Activated naive CD4-positive, alpha-beta T cell treated with anti-CD3 and anti-CD28 coated beads for 36 hours (primary cell): ENCODE measurements at regions not wholly inside any gene's neighbourhood (a gene's known extent, or its start where the extent isn't known, plus 50 kb on each side); places are given as distances from the start of the nearest gene placed in this dataset.
"Not testable (repeated sequence)": the region's sequence is repeated elsewhere in the genome, so short reads cannot be mapped to it uniquely, and the experiment has no call there.

Experiments
- CTCF ChIA-PET: fragments of 350-600 bp; sonication (Branson Sonifier 250); formaldehyde crosslinking; loops from one replicate; lab custom pipeline; 2021; ENCODE audit warnings: antibody characterized with exemption; lab: Charles Lee
- DNase-seq: peaks from one replicate; pipeline ENCODE4 v3.0.0-alpha.2; 2020
- H3K27ac Mint-ChIP-seq: one replicate; pipeline ENCODE4 v1.8.0; 2021; ENCODE audit warnings: mild to moderate bottlenecking, mixed read lengths
- H3K27me3 Mint-ChIP-seq: one replicate; pipeline ENCODE4 v1.8.0; 2021; ENCODE audit warnings: low read depth, mixed read lengths
- H3K36me3 Mint-ChIP-seq: one replicate; pipeline ENCODE4 v1.8.0; 2021; ENCODE audit warnings: low read depth, mixed read lengths
- H3K4me1 Mint-ChIP-seq: one replicate; pipeline ENCODE4 v1.8.0; 2021; ENCODE audit warnings: low read depth, mixed read lengths
- H3K4me3 Mint-ChIP-seq: one replicate; pipeline ENCODE4 v1.8.0; 2021; ENCODE audit warnings: mild to moderate bottlenecking, moderate library complexity, mixed read lengths
- H3K9me3 Mint-ChIP-seq: one replicate; pipeline ENCODE4 v1.8.0; 2021; ENCODE audit warnings: mixed read lengths
- intact Hi-C: fragments of 100-400 bp; cut with micrococcal nuclease; formaldehyde crosslinking; loops from one replicate; pipeline ENCODE4 v1.15.1; 2023

DNA sequence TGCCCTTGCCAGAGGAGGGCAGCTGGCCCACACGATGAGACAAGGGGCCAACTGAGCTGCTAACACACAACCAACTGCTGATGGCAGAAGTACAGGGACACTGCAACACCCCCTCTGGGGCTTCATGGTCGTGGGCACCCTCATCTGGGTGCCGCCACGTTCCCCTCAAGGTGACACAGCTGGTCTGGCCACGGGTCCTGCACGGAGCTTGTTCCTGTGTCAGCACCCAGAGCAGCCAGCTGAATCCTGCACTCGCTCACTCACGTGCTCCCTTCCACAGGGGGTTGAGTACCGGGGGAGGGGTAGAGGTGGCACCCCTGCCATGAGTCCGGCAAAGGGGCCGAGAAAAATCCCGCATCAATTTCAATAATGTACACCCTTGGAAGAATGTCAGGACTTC is 1319.1 kb downstream of the REEP3 start:
- Mint-ChIP-seq H3K27me3 (no peaks in the 10 kb centered on the region), H3K4me1 (no peaks in the 10 kb centered on the region), H3K36me3 (no peaks in the 10 kb centered on the region), H3K4me3 (no peak overlapping the region), H3K9me3 (peaks cover 6% of the 10 kb centered on the region), H3K27ac (no peak overlapping the region)
- CTCF ChIA-PET, result no interaction called here
- DNase-seq, result no peak
- intact Hi-C loops, result no loop called here

DNA sequence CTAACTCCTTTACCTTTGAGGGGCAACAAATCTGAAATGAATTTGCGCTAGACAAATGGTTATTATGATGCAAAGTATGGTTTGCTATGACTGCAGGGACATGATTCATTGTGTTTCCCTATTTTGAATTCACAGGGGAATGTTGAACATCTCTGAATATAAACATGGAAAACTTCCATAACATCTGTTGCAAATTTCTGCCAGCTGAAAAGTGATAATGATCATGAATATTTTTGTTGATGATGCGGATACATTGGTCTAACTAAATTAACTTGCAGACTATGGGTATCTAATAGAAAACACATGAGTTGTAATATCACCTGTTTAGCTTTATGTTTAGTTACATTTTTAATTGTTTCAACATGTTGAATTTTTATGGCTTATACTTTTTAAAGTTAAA is 1325.5 kb downstream of the REEP3 start:
- CTCF ChIA-PET, result no interaction called here
- H3K36me3 Mint-ChIP-seq, result no peaks in the 10 kb centered on the region
- H3K4me1 Mint-ChIP-seq, result no peaks in the 10 kb centered on the region
- H3K4me3 Mint-ChIP-seq, result no peak overlapping the region
- no peak for DNase-seq
- H3K9me3 Mint-ChIP-seq, result peaks cover 4% of the 10 kb centered on the region
- intact Hi-C loops, result no loop called here
- H3K27ac Mint-ChIP-seq, result no peak overlapping the region
- H3K27me3 Mint-ChIP-seq, result no peaks in the 10 kb centered on the region

DNA sequence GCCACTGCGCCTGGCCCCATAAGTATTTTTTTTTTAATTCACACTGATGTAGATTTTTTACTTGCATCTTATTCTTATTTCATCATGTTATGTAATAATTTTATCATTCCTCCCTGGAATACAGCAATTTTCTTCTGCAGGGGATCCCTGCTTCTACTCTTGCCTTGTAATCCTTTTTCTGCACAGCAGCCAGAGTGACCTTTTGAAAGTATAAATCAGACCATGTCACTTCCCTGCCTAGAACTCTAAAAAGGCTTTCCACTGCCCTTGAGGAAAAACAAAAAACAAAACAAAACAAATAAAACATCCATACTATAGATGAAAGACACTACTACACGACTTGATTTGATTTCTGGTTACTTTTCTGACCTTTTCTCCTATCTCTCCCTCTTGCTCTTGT is 1334.7 kb downstream of the REEP3 start:
- Mint-ChIP-seq H3K27me3 (no peaks in the 10 kb centered on the region), H3K27ac (no peak overlapping the region), H3K4me1 (no peaks in the 10 kb centered on the region), H3K36me3 (no peaks in the 10 kb centered on the region), H3K9me3 (no peaks in the 10 kb centered on the region), H3K4me3 (no peak overlapping the region)
- CTCF ChIA-PET, result no interaction called here
- intact Hi-C loops, result no loop called here
- DNase-seq, result no peak

DNA sequence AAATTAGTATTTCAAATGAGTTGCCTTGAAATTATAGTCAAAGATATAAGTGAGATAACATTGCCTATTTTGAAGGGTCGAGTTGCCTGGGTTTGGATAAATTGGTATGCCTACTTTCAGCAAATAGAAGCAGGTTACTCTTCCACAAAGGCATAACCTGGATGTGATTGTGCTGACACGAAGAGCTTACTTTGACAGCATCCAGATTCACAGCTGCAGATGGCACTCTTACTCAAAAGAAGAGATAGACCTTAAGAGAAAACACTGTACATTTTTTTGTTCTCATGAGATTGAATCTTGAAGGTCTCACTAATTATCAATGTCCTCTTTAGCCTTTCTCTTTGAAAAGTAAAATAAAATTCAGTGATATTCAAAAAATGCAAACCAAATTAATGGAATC is 1338.7 kb downstream of the REEP3 start:
- CTCF ChIA-PET, result no interaction called here
- no peak for DNase-seq
- H3K9me3 Mint-ChIP-seq, result peaks cover 4% of the 10 kb centered on the region
- H3K4me1 Mint-ChIP-seq, result no peaks in the 10 kb centered on the region
- no peaks in the 10 kb centered on the region for H3K36me3 Mint-ChIP-seq
- no peak overlapping the region for H3K27ac Mint-ChIP-seq
- no peak overlapping the region for H3K4me3 Mint-ChIP-seq
- intact Hi-C loops, result no loop called here
- no peaks in the 10 kb centered on the region for H3K27me3 Mint-ChIP-seq

DNA sequence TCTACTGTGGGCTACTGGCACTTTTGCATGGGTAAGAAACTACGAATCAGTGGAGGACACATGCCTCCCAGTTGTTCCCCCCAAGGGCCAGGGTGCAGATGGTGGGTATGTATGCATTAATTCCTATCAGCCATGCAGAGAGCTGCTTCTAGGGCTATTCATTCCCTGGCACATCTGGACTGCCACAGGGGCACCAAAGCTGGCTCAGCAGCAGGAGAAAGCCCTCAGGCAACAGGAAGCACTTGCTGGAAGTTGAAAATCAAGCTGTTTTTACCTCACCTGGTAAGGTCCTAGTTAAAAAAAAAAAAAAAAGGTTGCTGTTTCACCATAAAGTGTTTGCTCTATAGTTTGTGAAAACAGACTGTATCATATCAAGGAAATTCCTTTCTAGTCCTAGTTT is 1342.6 kb downstream of the REEP3 start:
- no peaks in the 10 kb centered on the region for H3K27me3 Mint-ChIP-seq
- DNase-seq, result no peak
- CTCF ChIA-PET, result no interaction called here
- intact Hi-C loops, result no loop called here
- no peaks in the 10 kb centered on the region for H3K36me3 Mint-ChIP-seq
- peaks cover 4% of the 10 kb centered on the region for H3K9me3 Mint-ChIP-seq
- no peaks in the 10 kb centered on the region for H3K4me1 Mint-ChIP-seq
- H3K4me3 Mint-ChIP-seq, result no peak overlapping the region
- H3K27ac Mint-ChIP-seq, result no peak overlapping the region

DNA sequence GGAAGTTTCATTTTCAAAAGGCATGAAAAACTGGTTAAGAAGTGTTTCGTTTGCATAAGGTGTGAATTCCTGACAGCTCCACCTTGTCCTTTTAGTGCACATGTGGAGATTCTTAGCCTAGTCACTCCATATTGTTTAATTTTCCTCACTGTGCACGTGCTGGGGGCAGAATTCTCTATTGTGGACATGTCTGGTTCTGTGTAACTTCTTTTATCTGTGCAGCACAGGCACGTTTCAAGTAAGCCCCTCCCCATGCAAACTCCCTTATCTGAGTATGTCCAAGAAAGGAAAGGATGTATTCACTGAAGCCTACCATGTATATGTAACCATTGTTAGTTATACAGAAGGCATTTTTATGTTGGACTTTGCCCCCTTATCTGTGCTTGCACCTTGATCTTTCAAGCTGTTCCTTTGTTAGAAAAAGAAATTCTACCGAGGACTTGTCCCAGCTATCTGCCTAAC is 1346.3 kb downstream of the REEP3 start:
- Mint-ChIP-seq H3K27ac (no peak overlapping the region), H3K4me1 (no peaks in the 10 kb centered on the region), H3K9me3 (peaks cover 3% of the 10 kb centered on the region), H3K27me3 (no peaks in the 10 kb centered on the region), H3K36me3 (no peaks in the 10 kb centered on the region), H3K4me3 (no peak overlapping the region)
- DNase-seq, result no peak
- intact Hi-C loops, result no loop called here
- CTCF ChIA-PET, result interaction anchor here (0.6 kb wide), 1 partner anchor 311 kb away, joined by 3 read pairs; no protein-coding TSS in a partner anchor

DNA sequence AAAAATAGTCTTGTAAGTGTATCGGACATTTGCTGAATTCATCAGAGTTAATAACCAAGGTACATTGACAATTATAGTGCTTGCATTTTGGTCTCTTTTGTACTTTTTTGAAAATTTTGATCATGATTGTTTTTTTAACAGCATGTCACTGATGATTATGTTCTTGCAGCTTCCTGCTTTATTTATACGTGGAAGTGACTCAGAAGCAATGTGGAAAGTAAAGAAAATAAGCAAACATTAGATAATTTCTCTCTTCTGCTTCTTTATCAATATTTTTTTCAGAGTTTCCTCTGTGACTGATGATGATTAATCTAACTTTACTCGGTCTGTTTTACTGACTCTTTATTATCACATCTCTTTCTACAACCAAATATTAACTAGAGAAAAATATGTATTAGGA is 1351.9 kb downstream of the REEP3 start:
- CTCF ChIA-PET, result no interaction called here
- Mint-ChIP-seq H3K4me1 (no peaks in the 10 kb centered on the region), H3K4me3 (no peak overlapping the region), H3K9me3 (no peaks in the 10 kb centered on the region), H3K36me3 (no peaks in the 10 kb centered on the region), H3K27ac (no peak overlapping the region), H3K27me3 (no peaks in the 10 kb centered on the region)
- DNase-seq, result no peak
- intact Hi-C loops, result no loop called here

DNA sequence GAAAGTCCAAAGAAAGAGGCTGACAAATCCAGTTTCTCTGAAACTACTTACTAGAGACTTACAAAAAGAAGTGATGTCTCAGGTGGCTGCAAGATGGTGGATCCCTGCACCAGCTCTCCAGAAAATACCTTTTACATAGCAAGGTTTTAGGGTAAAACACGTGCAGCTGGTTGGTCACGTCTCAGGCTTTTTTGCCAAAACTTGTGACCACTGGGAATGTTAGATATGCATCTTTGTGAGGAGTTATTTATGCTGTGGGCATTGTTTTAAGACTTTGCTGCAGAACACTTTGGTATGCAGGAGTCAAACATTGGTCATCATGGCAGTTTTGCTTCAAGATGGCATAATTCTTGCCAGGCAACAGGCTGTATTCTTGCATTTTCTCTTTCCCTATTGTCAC is 1352.8 kb downstream of the REEP3 start:
- H3K27ac Mint-ChIP-seq, result no peak overlapping the region
- intact Hi-C loops, result no loop called here
- no peaks in the 10 kb centered on the region for H3K4me1 Mint-ChIP-seq
- no peak for DNase-seq
- CTCF ChIA-PET, result no interaction called here
- no peaks in the 10 kb centered on the region for H3K27me3 Mint-ChIP-seq
- no peaks in the 10 kb centered on the region for H3K9me3 Mint-ChIP-seq
- H3K4me3 Mint-ChIP-seq, result no peak overlapping the region
- no peaks in the 10 kb centered on the region for H3K36me3 Mint-ChIP-seq

DNA sequence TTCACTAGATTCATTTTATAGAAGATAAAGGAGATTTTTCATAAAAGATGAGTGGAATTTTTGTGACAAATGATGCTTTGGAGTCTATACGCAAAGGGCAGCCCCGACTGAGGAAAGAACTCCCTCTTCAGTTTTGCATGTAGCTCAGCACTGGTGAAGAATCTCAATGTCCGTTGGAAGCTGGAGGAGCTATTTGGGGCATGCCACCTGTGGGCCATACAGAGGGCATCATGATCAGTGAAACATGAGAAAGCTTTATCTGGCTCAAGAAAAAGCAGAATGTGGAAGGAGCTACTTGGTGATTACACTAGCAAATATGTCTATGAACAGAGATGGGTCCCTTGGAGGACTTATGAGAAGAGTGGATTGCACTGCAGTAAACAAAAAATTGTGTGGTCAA is 1359.3 kb downstream of the REEP3 start:
- CTCF ChIA-PET, result interaction anchor here (0.7 kb wide), 1 partner anchor 73 kb away, joined by 3 read pairs; no protein-coding TSS in a partner anchor
- Mint-ChIP-seq H3K36me3 (no peaks in the 10 kb centered on the region), H3K4me1 (no peaks in the 10 kb centered on the region), H3K27ac (no peak overlapping the region), H3K4me3 (no peak overlapping the region), H3K27me3 (no peaks in the 10 kb centered on the region), H3K9me3 (no peaks in the 10 kb centered on the region)
- intact Hi-C loops, result no loop called here
- DNase-seq, result no peak

DNA sequence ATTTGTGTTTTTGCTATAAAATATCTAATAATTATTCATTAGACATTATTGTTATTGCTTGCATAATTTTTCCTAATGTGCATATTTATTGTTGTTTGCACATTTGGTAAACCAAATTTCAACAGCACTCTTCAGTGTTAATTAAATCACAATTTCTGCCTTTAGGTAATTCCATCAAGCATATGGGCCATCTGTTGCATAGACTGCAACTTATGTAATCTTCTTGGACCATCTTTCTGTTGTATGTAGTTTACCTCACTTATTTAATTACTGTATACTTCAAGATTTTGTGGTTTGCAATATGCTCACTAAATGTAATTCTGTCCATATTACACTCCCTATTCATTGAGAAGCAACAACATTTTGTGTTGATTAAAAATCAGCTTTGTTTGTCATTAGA is 1360.1 kb downstream of the REEP3 start:
- intact Hi-C loops, result no loop called here
- H3K9me3 Mint-ChIP-seq, result no peaks in the 10 kb centered on the region
- no peaks in the 10 kb centered on the region for H3K36me3 Mint-ChIP-seq
- no peaks in the 10 kb centered on the region for H3K4me1 Mint-ChIP-seq
- DNase-seq, result no peak
- CTCF ChIA-PET, result interaction anchor here (0.7 kb wide), 1 partner anchor 72 kb away, joined by 3 read pairs; no protein-coding TSS in a partner anchor
- no peaks in the 10 kb centered on the region for H3K27me3 Mint-ChIP-seq
- no peak overlapping the region for H3K4me3 Mint-ChIP-seq
- no peak overlapping the region for H3K27ac Mint-ChIP-seq

DNA sequence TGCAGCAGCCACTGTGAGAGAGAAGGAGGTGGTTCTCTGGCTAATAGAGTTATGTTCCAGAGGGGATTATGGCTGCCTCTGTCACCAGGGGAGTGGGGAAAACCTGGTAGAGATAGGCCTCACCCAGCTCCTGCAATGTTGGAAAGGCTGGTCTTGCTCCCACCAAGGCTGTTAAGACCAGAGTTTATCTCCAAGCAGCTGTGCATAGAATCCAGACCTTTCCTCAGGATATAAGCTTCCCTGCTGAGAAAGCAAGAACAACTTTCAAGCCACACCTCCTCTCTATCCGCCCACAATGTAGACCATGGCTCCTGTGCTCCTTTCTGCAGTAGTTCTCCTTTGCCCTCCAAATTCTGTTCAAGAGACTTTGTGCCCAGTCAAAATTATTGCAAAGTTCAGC is 1375.4 kb downstream of the REEP3 start:
- H3K4me3 Mint-ChIP-seq, result no peak overlapping the region
- DNase-seq, result no peak
- intact Hi-C loops, result no loop called here
- no peak overlapping the region for H3K27ac Mint-ChIP-seq
- CTCF ChIA-PET, result no interaction called here
- no peaks in the 10 kb centered on the region for H3K36me3 Mint-ChIP-seq
- H3K9me3 Mint-ChIP-seq, result peaks cover 16% of the 10 kb centered on the region
- no peaks in the 10 kb centered on the region for H3K27me3 Mint-ChIP-seq
- no peaks in the 10 kb centered on the region for H3K4me1 Mint-ChIP-seq

DNA sequence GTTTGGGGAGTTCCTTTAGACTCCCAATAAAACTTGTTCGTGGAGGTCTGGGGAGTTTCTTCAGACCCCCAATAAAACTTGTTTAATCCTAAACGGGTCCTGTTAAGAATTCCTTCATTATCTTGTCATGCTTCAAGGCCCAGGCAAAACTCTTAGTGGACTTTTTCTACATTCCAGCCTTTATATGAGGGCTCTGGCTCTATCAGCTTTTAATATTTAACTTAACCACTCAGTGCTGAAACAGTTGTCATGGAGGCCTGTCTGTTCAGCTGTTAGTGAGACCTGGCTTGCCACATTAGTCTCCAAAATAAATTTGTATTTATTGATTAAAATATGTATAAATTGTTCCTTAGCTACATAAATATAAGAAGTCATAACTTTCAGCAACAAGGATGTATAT is 1385.1 kb downstream of the REEP3 start:
- CTCF ChIA-PET, DNase-seq, H3K4me3 Mint-ChIP-seq: not testable (repeated sequence)

DNA sequence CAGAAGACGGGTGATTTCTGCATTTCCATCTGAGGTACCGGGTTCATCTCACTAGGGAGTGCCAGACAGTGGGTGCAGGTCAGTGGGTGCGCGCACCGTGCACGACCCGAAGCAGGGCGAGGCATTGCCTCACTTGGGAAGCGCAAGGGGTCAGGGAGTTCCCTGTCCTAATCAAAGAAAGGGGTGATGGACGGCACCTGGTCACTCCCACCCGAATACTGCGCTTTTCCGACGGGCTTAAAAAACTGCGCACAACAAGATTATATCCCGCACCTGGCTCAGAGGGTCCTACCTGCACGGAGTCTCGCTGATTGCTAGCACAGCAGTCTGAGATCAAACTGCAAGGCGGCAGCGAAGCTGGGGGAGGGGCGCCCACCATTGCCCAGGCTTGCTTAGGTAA is 1403.1 kb downstream of the REEP3 start:
- DNase-seq, intact Hi-C loops, H3K4me1 Mint-ChIP-seq, CTCF ChIA-PET, H3K36me3 Mint-ChIP-seq, H3K4me3 Mint-ChIP-seq, H3K27me3 Mint-ChIP-seq, H3K27ac Mint-ChIP-seq: not testable (repeated sequence)
- peaks cover 20% of the 10 kb centered on the region for H3K9me3 Mint-ChIP-seq

More for the DNA sequence above, 1385.1 kb downstream of the REEP3 start:
- H3K4me1 Mint-ChIP-seq, H3K36me3 Mint-ChIP-seq, H3K9me3 Mint-ChIP-seq, H3K27me3 Mint-ChIP-seq, intact Hi-C loops, H3K27ac Mint-ChIP-seq: not testable (repeated sequence)

DNA sequence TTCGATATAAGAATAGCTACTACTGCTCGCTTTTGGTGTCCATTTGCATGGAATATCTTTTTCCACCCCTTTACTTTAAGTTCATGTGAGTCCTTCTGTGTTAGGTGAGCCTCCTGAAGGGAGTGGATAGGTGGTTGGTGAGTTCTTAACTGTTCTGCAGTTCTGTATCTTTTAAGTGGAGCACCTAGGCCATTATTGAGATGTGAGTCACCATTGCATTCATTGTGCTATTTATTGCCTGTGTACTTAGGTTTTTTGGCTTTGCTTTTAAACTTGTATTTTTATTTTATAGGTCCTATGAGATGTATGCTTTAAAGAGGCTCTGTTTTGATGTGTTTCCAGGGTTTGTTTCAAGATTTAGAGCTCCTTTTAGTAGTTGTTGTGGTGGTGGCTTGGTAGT is 1430.8 kb downstream of the REEP3 start:
- Mint-ChIP-seq H3K4me3 (no peak overlapping the region), H3K27ac (no peak overlapping the region), H3K4me1 (no peaks in the 10 kb centered on the region), H3K36me3 (no peaks in the 10 kb centered on the region), H3K27me3 (no peaks in the 10 kb centered on the region), H3K9me3 (peaks cover 19% of the 10 kb centered on the region)
- no peak for DNase-seq
- intact Hi-C loops, result no loop called here
- CTCF ChIA-PET, result no interaction called here
